DLD1 (cell line): ENCODE measurements at regions not wholly inside any gene's neighbourhood (a gene's known extent, or its start where the extent isn't known, plus 50 kb on each side); places are given as distances from the start of the nearest gene placed in this dataset.

Source experiments
- in situ Hi-C: cut with HindIII; loops from 2 replicates; pipeline ENCODE4 v1.10.0; 2017; ENCODE audit warnings: low sequenced_read_pairs

DNA sequence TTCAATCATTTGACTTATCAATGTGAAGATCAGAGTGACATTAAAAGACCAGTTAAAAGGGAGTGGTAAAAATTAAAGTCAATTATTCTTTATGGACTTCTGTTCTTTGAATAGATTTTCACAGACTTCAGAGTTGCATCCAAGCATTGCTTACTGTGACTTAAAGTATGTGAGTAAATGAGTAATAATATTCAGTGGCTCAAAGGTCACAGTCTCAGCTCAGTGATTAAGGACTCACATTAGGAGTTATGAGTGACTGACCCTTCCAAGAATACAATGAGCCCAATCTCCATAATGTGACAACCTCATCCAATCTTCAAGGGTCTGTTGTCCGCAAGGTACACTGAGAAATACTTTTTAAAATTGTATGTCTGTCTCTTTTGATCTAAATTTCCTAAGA is 811.2 kb downstream of the BRINP1 start:
- in situ Hi-C loops, result no loop called here

DNA sequence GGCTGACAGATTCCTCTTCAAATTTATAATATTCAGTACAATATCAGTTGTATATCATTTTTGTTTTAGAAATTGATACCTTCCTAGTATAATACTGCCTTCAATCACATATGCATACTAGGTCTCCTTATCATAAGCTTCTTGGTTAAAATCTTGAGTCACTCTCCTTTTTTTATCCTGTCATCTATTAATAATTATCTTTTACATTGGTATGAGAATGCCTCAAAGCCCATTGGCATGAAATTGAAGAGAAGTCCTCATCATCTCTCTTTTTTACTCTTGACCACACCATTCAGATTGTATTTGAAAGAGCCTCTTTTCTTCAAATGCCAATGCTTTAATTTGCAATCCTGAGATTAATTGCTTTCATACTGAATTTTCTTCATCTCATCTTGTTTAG is 810.3 kb downstream of the BRINP1 start:
- in situ Hi-C loops, result no loop called here

DNA sequence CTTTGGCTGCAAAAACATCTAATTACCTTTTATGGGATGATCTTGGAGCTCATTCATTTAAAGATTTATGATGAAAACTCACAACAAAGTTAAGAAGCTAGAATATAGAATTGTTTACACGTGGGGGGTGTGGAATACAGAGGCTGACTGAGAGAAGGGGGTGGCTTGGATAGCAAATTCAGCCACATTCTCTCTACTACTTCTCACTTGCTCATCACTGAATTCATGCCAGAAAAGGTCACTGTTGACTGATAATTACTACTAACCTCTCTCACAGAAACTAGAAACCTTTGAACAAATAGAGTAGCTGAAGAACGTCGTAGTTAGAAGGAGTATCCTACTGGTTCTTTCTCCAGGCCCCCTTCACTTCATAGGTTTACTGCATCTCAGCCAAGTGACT is 808.2 kb downstream of the BRINP1 start:
- in situ Hi-C loops, result no loop called here

DNA sequence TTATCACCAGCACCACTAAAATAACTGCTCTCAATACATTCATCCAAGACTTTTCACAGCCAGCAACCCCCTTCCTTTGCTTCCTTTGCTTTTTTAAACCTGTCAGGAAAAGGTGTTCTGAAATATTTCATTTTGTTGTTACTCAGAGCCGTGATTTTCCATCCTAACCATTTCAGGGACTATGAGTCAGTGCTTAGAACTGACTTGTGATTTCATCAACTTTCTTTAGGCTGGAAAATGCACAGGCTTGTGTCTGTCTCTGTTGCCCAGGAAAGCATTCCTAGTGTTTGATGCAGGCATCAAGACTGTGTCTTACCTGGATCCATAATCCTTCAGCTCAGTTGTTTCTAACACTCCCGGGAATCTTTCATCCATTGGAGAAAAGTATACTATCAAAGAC is 805.6 kb downstream of the BRINP1 start:
- in situ Hi-C loops, result no loop called here

DNA sequence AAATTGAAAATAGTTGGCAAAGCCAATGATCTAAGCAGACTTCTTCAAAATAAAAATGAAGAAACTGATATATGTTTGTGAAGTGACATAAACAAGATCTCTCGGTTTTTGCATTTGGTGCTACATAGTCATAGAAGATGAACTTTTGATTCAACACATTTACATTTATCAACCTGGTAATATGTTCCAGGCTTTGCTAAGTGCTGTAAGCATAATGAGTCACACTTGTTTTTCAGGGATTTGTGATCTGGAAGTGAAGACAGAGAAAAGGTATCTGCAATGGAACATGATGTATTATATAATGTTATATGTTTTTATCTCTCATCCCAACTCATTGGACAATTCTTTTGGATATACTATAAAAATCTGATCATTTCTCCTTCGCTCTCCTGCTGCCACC is 801.4 kb downstream of the BRINP1 start:
- in situ Hi-C loops, result no loop called here

DNA sequence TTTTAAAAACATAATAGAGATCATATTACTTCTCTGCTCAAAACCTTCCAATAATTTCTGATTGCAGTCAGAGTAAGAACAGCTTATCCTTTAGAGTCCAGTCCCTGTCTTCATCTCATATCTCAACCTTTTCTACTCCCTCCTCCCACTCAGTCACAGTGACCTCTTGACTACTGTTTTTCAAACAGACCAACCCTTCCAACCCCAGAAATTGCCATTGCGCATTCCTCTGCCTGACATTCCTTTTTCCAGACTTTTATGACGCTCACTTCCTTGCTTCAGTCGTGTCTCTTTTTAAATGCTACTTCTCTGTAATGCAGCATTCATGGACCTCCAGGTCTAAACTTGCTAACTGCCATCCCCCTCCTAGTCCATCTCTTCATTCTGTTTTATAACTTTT is 800.5 kb downstream of the BRINP1 start:
- in situ Hi-C loops, result no loop called here

DNA sequence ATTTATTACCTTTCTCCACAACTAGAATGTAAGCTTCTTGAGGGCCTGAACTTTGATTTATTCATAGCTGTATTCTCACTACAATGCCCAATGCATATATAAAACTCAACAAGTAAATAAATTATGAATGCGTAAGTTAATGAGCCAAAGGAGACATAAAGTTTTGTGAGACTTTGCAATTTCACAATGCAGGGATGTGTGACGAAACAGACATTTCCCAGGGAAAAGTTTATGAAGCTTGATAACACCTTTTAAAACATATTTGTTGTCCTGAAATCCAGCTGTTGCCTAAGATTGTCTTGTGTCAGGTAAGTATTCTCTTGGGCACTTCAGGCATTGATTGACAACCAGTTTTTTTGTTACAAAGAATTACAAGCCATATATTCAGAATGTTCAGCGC is 800.1 kb downstream of the BRINP1 start:
- in situ Hi-C loops, result no loop called here

DNA sequence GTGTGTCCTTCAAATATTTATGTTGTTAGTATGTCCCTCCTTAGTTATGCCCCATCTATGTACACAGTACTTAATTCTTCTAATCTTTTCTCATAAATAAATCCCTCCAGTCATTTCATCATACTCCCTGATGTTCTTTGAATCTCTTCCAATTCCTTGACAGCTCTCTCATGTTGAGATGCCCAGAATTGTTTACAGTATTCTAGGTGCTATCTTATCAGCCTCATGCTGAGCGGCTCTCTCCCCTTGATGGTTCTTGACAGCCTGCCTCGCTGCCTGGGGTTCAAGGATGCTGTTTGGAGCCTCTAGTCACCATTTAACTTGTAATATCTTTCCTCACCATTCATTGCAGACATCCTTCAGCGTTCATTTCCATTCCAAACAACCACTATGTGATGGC is 799.2 kb downstream of the BRINP1 start:
- in situ Hi-C loops, result no loop called here

DNA sequence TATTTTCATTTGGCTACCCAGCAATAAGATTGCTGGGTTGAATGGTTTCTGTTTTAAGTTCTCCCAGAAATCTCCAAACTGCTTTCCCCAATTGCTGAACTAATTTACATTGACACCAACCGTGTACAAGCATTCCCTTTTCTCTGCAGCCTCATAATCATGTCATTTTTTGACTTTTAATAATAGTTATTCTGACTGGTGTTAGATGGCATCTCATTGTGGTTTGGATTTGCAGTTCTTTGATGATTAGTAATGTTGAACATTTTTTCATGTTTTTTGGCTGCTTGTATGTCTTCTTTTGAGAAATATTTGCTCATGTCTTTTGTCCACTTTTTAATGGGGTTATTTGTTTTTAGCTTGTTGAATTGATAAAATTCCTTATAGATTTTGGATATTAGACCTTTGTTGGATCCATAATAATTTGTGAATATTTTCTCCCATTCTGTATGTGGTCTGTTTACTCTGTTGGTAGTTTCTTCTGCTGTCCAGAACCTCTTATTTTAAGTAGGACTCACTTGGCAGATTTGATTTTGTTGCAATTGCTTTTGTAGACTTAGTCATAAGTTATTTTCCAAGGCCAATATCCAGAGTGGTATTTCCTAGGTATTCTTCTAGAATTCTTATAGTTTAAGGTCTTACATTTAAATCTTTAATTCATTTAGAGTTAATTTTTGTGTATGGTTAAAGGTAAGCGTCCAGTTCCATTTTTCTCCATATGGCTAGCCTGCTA is 793.7 kb downstream of the BRINP1 start:
- in situ Hi-C loops, result no loop called here

DNA sequence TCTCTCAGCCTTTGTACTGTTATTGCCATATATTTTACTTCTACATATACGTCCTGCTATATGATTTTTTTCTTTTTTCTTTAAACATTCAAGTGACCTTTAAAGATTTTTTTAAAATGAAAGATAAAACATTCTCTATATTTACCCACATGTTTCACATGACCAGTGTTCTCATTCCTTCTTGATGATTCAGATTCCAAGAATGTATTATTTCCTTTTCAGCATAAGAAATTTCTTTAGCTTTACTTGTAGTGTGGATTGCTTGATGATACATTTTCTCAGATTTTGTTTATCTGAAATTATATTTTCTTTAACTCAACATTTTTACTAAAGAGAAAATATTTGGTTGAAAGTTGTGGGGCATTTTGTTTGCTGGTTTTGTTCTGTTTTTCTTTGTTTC is 792.1 kb downstream of the BRINP1 start:
- in situ Hi-C loops, result no loop called here

DNA sequence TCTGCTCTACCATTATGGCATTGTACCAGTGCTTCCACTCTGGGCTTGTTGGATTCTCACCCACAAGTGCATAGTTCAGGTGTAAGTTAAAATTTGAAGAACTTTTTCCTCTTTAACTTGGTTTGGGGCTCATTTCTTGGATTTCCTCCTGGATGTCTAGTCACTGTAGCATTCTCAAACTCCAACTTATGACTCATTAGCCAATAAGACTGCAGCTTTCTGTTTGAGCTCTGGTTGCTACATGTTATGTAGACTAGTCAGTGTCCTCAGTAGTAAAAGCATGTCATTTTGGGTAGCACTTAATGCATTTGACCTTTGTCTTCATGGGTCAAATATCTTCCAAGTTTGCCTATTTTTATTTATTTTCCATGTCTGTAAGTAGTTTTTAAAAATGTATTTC is 790.8 kb downstream of the BRINP1 start:
- in situ Hi-C loops, result no loop called here

DNA sequence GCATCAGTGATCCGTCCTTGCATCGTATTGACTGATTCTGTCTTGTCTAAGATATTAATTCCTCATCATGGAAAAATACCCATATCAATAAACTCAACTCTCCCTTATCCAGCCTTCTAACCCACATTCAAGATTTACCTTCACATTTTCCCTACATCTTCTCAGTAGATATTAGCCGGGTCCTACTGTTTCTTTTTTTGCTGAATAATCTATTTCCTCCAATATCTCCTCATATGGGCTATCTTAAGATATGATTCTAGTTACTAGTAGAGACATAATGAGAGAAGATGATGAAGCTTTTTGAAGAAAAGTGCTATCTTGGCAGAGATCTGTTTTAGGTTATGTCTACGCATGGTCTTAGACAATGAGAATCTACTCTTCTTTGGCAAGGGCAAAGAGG is 785.8 kb downstream of the BRINP1 start:
- in situ Hi-C loops, result no loop called here

DNA sequence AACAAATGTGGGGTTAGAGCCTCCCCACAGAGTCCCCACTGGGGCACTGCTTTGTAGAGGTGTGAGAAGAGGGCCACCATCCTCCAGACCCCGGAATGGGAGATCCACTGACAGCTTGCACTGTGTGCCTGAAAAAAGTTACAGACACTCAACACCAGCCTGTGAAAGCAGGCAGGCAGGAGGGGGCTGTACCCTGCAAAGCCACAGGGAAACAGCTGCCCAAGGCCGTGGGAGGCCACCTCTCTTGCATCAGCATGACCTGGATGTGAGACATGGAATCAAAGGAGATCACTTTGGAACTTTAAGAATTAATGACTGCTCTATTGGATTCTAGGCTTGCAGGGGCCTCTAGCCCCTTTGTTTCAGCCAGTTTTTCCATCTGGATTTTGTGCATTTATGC is 782.3 kb downstream of the BRINP1 start:
- in situ Hi-C loops, result no loop called here

DNA sequence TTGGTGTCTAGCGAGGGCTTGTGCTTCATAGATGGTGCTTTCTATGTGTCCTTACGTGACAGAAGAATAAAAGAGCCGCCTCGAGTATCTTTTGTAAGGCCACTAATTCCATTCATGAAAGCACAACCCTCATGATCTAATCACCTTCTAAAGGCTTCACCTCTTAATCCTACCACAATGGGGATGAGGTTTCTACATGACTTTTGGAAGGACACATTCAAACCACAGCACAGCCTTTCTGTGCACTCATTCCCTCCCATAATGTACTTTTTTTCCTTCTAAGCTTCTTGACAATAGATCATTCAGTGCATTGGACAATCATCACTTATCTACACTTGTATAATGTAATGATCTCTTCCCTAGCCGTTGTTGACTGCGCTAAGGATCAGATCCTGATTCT is 774.8 kb downstream of the BRINP1 start:
- in situ Hi-C loops, result no loop called here

DNA sequence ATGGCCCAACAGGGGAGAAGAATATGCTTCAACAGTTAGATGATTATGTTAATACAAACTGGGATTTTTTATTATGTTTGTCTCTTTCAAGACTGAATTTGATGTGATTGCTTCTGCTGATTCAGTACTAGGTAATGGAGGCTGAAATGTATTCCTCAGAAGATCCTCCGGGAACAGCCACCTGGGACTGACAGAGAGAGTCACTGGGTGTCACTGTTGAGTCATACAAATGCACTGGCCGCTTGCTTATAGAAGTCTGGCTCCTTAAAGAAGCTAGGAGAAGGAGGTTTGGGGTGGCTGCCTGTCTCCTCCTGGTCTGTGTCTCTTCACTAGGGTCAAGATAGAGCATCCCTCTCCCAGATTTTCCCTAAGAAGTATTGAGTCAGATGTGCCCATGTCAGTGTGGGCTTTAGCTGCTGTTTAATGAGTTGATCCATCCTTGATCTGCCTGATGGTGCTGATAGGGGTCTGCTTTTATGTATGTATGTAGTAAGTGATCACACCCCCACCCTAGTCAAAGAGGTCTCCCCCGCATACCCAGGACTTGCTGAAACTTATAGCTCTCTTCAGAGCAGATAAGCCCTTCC is 773.4 kb downstream of the BRINP1 start:
- in situ Hi-C loops, result no loop called here

DNA sequence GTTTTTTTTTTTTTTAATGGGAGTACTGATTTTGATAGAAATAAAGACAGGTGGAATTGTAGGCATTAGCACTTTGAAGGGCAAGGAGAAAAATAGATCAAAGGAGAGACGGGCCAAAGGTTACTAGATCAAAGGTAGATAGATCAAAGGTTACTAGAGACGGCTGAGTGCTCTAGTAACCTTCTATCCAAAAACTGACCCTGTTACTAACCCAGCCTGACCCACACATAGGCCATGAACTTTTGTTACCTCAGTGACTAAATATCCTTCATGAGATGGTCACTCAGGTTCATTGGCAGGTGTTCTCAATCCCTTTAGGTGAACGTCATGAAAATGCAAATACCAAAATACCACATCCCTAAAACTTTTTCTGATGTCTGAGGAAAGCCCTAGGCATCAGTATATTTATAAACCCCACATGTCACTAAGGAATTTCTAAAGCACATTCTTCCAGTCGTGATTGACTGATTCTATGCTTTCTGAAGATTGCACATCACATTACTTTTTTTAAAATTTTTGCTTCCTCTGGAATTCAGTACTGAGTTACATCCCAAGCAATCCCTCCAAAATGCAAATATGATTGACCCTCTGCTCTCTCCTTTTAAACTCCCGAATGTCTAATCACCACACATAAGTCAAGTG is 772.7 kb downstream of the BRINP1 start:
- in situ Hi-C loops, result no loop called here

DNA sequence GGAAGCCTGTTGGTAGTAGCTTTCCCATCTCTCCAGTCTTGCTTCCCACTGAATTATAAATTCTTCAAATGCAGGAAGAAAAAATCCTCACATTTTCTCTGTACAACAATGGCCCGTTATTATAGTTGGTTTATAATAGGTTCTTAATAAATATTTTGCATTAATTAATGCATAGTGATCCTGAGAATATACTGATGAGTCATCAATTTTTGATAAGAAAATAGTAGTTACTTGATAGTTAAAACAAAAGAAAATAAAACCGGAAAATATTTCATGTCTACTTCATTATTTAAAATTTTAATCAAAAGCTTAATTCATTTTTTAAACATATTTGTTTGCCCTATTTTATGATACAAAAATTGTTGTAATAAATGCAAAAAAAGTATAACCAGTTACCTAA is 762.6 kb downstream of the BRINP1 start:
- in situ Hi-C loops, result no loop called here

DNA sequence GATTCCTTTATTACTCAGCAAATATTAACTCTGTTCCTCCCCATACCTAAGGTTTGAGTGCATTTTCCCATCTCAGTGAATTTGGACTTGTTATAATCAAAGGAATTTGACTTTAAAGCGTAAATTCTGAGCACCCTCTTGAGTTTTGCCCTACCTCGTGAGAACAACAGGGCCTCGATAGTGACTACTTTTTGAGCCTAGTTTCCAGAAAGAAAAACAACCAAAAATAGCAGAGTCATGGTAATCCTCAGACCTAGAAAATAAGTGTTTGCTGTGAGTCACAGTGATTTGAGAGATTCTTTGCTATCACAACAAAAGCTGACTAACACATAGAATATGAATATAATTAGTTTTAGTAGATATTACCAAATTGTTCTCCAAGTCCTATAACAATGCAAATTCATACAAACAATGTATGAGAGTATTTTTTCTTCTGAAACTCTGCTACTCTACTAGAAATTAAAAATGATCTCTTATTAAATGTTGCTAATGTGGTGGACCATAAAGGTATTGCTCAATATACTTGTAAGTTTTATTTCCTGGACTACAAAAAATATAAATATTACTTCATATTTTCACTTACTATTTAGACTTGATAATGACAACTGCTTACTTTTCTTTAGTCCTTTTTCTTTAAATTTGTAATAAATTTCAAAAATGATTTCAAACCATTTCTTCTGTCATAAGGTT is 759.7 kb downstream of the BRINP1 start:
- in situ Hi-C loops, result no loop called here

DNA sequence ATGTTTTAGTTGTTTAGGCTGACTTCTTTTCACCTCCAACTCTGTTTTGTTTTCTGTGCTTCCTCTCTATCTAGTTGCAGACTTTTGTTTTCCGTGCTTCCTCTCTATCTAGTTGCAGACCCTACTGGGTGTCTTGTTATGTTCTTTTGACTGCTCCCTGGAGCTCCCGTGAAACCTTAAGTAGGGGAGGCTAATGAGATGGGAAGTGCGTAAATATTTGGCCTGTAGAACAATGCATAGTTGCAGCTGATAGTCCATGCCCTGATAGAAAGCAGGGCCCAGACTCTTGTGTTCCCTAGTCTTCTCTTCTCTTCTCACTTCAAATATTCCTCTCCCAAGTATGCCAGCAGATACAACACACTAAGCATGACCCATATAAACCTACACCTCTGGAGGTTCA is 757.0 kb downstream of the BRINP1 start:
- in situ Hi-C loops, result no loop called here

DNA sequence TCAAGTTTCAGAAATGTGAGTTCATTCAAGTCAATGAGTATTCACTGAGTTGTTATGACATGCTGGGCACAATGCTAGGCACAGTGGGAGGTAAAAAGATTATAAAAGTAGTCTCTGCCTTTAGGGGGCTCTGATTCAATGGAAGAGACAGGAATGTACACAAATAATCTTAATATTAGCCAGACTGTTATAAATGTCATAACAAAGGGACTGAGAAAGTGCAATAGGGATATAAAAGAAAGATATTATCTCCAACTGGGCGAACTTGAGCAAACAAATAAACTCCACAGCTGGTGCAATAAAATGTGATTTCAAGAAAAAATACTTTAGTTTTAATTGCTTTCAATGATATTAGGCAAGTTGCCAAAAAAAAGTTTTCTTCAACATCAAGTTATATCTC is 755.2 kb downstream of the BRINP1 start:
- in situ Hi-C loops, result no loop called here

DNA sequence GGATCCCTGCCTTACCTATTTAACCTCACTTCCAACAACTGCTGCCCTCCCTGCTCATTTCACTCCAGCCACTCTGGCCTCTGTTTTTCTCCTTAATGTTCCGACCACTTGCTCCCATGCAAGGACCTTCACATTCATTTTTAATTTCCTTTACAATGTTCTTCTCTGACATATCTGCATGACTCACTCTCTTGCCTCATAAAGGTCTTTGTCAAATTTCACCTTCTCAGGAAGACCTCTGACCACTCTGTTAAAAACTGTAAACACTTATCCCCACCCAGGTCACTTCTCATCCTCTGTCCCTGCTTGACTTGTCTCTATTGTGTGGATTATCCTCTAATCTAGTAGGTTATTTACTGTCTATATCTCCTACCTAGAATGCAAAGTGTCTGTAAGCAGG is 751.2 kb downstream of the BRINP1 start:
- in situ Hi-C loops, result no loop called here

DNA sequence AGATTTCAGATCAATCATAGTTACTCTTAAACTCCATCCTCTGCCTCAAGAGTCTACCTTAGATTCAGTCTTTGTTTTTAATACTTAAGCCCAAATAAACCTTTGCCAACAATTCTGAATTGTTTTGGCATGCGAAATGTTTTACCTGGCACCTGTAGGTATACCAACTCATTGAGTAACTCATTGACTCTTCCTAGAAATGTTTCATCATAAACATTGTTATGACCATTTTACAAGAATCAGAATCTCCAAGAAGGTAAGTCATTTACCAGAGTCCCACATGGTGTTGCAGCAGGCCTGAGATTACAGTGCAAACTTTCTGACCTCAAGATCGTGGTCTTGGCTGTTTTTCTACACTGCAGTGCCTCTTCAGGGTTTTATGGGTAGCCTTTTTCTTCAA is 750.4 kb downstream of the BRINP1 start:
- in situ Hi-C loops, result no loop called here
